ENCODE measurements at regions not wholly inside any gene's neighbourhood (a gene's known extent, or its start where the extent isn't known, plus 50 kb on each side); places are given as distances from the start of the nearest gene placed in this dataset.

DNA sequence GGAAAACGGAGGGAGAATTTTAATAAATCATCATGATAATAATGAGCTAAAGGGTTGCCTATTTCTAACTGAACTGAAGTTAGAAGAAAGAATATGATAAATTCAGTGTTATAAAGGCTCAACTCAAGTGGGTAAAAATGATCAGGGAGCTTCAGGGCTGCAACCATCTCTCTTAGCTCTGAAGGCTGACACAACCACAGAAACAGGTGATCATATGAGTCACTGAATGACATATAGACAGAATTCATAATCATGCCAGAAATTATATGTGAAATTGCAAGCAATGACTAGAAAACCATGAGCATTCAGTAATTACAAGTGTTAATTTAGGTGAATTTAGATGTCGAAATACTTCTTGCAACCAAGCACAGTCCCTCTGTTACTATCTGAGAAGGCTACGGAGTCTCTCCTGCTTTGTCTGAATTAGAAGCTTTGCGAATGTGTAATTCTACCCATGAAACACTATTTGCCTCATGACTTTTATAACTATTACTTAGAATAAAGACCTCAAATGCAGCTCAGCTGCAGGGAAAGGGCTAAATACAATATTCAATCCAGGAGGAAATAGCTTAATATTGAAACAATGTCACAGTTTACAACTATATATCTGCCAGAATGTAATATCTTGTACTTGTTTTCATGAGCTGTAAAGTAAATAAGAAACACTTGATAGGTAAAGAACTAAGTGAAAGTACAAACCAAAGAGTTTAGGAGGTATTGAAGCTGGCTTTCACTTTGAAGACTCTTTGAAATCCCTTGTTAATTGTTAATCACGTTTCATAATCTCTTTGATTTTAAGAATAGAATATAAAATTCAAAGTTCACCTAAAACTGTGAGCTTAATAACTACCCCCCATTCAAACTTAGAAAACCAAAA, 1972.6 kb downstream of the ARAP2 start:
- TF ChIP-seq, protein P1, sequence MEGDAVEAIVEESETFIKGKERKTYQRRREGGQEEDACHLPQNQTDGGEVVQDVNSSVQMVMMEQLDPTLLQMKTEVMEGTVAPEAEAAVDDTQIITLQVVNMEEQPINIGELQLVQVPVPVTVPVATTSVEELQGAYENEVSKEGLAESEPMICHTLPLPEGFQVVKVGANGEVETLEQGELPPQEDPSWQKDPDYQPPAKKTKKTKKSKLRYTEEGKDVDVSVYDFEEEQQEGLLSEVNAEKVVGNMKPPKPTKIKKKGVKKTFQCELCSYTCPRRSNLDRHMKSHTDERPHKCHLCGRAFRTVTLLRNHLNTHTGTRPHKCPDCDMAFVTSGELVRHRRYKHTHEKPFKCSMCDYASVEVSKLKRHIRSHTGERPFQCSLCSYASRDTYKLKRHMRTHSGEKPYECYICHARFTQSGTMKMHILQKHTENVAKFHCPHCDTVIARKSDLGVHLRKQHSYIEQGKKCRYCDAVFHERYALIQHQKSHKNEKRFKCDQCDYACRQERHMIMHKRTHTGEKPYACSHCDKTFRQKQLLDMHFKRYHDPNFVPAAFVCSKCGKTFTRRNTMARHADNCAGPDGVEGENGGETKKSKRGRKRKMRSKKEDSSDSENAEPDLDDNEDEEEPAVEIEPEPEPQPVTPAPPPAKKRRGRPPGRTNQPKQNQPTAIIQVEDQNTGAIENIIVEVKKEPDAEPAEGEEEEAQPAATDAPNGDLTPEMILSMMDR (IDR thresholded peaks at IDR 0.05), result no peak
- TF ChIP-seq POLR2A (IDR thresholded peaks at IDR 0.05), result no peak
